Middle frontal gyrus (tissue), 1 donor: ENCODE measurements at regions not wholly inside any gene's neighbourhood (a gene's known extent, or its start where the extent isn't known, plus 50 kb on each side); places are given as distances from the start of the nearest gene placed in this dataset.
"Not testable (repeated sequence)": the region's sequence is repeated elsewhere in the genome, so short reads cannot be mapped to it uniquely, and the experiment has no call there.

ENCODE experiments used
- DNase-seq: peaks from one replicate; pipeline ENCODE4 v3.0.0-alpha.2; 2015; ENCODE audit warnings: low spot score; ENCODE audit errors: extremely low spot score

GRCh38 chr11:134656086-134656840 is 244.2 kb upstream of the B3GAT1 start:
- DNase-seq, result not testable (repeated sequence)

DNA sequence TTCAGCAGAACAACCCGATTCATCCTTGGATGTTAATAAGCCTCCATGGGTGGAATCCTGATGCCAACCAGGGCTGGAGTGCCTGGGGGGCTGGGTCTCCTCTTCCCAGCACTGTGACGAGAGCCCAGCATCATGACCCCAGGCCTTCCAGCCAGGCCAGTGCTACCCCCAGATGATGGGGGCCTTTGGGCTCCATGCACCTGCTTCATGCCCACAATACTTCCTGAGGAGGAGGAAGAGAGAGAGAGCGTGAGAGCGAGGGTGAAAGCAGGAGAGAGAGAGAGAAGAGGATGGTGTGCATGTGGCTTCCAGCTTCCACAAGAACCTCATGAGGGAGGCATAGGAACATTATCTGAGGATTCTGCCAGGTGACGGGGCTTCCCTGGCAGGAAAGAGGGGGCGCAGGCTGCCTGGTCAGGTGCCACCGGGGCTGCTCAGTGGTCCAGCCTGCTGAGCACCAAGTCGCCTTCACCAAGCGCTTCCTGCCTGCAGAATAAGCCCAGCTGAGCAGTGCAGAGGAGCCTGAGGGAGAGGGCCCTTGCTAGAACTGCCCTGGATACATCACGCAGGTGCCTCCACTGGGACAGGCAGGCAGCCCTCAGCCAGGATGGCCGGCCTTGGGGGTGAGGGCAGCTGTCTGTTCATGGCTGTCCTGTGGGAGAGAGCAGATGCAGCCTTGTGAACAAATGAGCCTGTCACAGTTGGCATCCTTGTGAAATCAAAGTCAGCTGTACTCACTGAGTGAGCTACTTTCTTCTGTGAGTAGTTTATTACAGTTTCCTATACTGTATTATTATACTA is 243.3 kb upstream of the B3GAT1 start:
- DNase-seq, result no peak

DNA sequence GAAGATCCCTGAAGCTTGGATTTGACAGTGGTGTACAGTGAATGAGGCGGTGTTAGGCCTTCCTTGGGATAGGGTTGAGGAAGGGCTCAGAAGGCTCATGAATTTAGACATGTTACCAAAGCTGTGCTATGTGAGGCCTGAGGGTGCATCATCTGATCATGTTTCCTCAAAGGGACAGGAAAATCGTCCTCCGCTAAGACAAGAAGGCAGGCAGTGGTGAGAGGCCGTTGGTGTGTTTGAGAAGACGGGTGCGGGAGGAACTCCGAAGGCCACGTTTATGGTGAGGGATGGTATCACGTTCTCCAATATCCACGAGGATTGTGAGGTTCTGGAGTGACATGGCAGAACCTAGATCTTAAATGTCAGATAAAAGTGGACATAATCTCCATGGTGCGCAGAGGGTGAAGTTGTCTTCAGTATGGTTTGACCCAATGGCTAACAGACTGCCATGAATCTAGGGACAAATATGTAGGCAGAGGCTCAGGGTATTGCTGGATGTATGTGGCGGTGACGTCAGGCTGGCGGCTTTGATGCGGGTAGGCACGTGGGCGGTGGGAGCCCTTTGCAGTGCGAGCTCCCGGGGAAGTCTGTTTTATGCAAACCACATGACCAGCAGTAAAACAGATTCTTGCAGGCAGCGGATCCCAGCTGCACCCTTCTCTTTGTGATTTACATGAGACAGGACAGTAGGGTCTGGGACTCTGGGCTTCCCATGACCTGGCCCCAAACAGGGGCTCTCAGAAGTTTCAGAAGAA is 242.3 kb upstream of the B3GAT1 start:
- DNase-seq, result no peak

DNA sequence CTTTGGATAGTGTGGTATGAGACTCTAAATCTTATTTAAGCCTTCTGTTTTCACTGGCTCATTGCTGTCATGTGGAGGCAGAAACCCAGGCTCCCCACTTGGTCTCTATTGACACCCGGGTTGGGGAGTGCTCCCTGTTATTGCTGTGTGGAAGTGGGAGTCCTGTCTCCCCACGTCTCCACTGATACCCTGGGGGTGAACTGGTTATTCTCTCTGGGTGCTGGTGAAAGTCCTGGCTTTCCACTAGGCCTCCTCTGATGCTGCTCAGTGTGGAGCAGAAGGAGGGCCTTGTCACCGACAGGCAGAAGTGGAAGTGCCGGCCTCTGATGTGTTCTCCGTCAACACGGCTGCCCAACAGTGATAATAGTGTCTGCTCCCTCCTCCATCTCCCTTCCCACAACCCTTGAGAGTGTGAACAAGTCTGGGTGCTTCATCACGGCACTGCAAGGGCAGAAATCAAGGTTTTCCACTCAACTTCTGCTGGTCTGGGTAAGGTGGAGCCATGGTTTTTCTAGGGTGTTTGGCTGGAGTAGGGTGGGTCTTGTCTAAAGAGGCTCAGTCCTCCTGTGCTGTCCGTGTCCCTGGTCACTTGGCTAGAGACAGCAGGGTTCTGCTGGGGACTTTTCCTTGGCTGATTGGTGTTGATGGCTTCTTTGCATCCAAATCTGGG is 240.7 kb upstream of the B3GAT1 start:
- no peak for DNase-seq

DNA sequence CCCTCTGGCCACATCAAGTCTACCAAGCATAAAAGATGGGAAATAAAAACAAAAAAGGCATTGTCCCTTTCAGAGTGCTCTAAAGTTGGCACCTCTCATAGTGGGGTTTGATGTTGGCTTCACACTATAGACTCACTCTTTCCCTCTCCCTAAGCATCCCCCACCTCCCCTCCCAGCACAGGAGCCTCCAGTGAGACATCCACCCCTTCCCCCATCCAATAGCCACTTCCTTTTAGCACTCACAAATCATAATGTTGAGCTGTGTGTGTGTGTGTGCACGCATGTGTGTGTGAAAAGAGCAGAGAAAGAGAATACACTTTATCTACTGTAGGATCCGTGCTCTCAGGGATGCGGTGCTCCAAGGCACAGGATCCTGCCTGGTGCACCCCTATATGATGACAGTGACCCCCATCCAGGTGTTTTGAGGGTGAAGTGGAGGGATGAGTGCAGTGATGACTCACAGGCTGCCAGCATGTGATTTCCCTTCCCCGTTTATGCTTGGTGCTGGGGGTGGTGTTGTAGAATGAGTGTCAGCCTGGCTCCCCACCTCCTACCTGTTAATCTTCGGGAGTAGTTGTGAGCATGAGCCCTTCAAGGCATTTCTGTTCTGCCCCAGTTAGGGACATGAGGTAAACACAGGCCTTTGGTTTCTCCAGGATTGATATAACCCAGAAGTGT is 235.2 kb upstream of the B3GAT1 start:
- no peak for DNase-seq

- no peak for DNase-seq
Observed at GRCh38 chr11:134646561-134646960, 234.5 kb upstream of the B3GAT1 start.

DNA sequence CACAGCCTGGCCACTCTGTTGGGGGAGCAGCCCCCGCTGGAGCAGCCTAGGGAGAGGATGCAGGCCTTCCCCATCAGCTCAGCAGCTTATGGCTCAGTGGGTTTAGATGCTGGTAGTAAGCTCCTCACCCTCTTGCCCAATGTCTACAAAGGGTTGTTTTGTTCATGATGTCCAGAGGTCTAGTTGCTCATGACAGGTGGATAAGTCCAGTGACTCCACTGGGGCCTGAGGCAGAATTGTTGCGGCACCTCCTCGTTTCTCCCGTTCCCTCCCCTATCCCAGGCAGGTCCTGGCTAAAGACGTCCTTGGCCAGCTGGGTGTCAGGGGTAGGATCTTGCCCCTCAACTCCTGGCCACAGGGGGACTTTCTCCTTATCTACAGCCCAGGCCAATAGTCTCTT is 233.5 kb upstream of the B3GAT1 start:
- no peak for DNase-seq

DNA sequence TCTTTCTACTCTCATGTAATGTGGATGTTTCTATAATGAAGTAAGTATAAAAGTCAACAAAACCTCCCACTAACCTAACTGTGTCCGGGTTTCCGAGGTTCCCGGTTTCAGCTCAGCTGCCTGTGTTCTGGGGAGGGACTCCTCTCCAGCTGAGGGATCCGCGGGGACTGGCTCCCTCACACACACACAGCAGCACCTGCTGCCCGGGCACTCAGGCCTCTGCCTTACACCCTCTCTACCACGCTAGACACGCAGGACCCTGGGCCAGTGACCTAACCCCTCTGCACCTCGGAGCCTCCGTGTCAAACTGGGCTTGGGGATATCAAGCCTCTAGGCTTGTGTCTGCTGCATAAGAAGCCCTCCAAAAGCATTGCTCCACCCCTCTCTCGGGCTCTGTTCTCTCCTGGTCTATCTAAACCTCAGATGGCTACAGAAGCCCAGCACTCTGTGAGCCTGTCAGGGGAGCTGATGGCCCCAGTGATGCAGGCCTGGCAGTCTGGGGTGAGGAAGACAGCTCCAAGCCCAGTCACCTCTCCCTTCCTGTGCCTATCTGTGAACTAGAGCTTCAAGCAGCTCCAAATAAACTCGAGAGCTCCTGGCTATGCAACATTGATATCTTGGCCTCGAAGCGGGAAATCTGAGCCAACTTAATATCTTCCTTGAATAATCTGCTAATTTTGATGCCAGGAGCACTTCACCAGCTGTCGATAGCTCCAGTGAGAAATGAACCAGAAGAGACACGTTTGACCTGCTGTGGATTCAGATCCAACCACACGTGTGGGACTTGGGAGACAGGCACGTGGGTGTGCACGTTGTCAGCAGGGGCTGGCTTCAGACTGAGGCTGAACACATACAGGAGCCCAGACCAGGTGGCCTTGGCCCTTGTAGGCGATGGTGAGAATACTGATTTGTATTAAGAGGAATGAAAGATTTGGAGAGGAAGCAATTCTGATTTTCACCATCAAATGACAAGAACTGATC is 232.7 kb upstream of the B3GAT1 start:
- DNase-seq, result no peak

GRCh38 chr11:134643115-134644012 is 231.3 kb upstream of the B3GAT1 start:
- DNase-seq, result no peak

DNA sequence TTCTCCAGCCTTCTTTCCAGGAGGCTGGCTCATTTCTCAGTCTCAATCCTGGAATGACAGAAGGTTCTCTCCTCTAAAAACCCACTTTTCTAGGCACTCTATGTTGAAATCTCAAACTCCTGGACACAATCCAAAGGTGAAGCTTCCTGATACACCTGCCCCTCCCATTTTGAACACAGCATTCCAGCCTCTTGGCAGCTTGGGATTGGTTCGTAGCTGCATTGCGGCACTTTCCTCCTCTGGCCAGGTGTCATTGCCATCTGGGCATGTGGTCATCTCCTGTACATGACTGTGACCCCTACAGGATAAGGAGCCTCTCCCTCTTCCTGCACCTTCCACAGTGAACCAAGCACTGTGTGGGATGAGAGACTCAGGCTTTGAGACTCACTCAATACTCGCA is 230.2 kb upstream of the B3GAT1 start:
- no peak for DNase-seq

DNA sequence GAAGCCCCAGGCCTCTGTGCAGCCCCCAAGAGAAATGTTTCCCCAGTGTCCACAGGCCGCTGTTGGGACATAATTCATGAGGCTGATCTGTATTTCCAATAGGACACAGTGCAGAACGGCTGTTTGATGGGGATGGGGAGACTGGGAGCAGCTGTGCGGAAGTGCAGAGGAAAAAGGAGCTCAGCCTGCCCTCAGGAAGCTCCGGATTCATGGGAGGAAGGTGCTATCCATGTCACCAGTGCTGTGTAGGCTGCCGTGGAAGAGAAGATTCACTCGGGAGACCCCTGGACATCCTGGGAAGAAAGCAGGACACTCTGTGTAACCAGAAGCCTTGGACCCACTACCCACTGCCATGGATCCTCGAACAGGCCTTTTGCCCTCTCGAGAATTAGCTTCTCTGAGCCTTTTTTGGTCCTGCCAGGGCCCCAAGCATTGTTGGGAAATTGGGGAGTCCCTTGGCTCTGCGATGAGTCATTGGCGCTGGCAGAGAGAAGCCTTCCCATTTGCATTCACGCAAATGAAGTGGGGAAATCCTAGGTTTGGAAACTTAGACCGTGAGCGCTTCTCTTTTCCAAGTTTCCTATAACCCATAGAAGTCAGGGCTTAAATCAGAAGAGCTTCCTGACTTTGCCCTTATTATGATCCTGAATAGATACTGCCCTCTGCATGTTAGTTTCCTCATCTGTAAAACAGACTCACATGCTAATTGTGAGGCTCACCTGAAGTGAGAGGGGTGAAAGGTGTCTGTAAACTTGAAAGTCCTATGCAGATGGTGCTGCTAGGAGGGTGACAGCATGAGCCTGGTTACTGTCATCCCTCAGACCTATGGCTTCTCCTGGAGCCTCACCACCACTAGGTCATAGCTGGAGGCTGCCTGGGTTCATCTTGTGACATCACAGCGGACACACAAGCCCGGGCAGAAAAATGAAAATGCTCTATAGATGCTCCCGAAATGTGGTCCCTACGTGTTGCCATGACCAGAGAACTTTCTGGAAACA is 229.2 kb upstream of the B3GAT1 start:
- no peak for DNase-seq

- DNase-seq, result no peak
Observed at GRCh38 chr11:134640536-134640935, 228.5 kb upstream of the B3GAT1 start.

GRCh38 chr11:134639586-134640330 is 227.7 kb upstream of the B3GAT1 start:
- no peak for DNase-seq

GRCh38 chr11:134638796-134639430 is 226.9 kb upstream of the B3GAT1 start:
- no peak for DNase-seq

DNA sequence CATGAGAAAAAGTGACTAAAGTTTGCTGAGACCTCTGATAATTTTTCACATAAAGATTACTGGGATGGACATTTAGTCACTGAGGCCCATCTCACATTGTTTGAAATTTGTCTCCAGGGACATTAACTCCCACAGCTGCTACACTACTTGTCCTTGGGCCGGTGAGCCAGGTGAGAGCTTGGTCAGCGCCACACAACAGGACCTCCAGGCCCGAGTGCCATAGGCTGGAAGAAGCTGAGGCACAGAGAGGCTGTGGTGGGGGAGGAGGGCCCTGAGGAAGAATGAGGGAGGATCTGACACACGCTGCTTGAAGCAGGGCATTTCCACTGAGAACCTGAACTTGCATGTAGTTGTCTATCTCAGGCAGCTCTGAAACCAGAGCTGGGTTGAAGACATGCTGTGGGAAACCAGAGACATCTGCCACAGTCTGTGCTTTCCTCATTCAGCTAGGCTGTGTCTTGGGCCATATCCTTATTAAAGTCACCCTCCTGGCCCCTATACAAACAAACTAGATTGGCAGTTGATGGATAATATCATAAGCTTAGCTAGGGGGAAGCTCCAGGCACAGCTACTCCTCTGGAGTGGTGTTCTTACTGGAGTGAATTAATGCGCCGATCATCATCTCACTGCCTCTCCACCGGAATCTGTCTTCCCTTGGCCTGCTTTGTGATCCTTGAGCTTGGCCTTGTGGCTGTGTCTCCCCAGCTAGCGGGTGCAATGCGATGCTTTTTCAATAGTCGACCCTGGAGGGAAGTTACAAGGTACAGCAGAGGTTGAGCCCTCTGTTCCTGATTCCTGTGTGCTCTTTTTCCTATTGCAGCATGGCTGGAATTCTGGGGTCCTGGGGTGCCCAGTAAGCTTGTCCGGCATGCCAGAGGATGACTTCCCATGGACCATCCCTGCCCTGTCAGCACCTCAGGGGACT is 225.3 kb upstream of the B3GAT1 start:
- DNase-seq, result no peak
